ENCODE measurements at regions not wholly inside any gene's neighbourhood (a gene's known extent, or its start where the extent isn't known, plus 50 kb on each side); places are given as distances from the start of the nearest gene placed in this dataset.
"Not testable (repeated sequence)": the region's sequence is repeated elsewhere in the genome, so short reads cannot be mapped to it uniquely, and the experiment has no call there.

DNA sequence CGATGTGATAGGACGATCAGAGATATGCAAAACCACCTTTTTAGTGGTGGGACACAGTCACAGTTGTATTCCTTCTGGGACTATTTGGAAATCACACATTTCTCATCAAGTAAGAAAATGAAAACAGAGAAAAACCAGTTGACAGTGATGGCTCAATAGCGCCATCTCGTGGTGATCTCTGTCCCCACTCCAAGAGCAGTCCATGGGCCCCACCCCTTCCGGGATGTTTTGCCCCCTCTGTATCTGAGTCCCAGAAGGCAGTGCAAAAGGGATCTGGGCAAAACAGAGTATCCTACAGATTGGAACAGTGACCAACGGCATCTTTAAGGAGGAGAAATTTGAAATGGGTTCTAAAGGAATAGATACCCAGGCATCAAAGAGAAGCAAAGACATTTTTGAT is 155.5 kb downstream of the NPIPA8 start:
- TF ChIP-seq CTCF (IDR thresholded peaks at IDR 0.05); EP300 (IDR thresholded peaks at IDR 0.05); POLR2A (IDR thresholded peaks at IDR 0.05; ENCODE audit: low read depth); POLR2AphosphoS5 (IDR thresholded peaks at IDR 0.05): not testable (repeated sequence)
